MM.1S (cell line): ENCODE measurements at regions not wholly inside any gene's neighbourhood (a gene's known extent, or its start where the extent isn't known, plus 50 kb on each side); places are given as distances from the start of the nearest gene placed in this dataset.

ENCODE experiments used
- EZH2 ChIP-seq: fragments of 300-600 bp; sonication (generic); optimal IDR thresholded peaks from 2 replicates; pipeline ENCODE3; 2017; ENCODE audit warnings: low read depth, mild to moderate bottlenecking, antibody characterized with exemption, low read length, mixed read lengths
- EZH2phosphoT487 ChIP-seq: fragments of 300-600 bp; sonication (generic); IDR thresholded peaks from 2 replicates; pipeline ENCODE4 v1.6.1; 2018; ENCODE audit warnings: antibody characterized with exemption, low read length
- TF ChIP-seq, protein P1 (sequence below): fragments of 300-600 bp; sonication (generic); IDR thresholded peaks from 2 replicates; pipeline ENCODE4 v1.5.1; 2016; ENCODE audit warnings: antibody characterized with exemption, low read length, mixed read lengths

DNA sequence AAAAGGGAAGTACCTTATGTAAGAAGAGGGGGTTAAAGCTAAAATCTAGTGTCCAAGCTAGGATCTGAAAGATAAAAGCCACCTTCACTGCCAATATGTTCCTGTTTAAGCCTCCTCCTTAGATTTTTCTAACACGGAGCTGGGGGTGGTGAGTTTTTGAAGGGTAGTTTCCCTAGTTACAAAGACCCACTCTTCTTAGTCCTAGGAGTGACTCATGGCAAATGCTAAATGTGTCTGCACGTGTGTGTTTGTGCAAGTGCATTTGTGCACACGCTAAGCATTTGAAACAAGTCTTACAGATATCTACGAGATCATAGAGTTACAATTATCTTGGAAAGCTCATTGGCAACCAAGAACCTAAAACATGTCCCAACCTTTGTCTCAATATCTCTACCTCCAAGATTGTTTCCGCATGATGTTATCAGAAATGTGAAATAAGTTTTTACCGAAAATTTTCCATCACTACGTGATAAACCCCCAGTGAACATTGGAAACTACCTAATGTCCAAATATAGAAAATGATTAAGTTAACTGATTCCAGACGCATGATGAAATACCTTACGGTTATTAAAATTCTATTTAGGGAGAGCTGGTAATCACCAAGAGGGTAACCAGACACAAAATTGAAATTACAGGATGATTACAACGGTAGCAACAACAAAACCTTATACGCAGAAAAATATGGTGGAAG, 78.0 kb upstream of the HRH2 start:
- TF ChIP-seq, protein P1, sequence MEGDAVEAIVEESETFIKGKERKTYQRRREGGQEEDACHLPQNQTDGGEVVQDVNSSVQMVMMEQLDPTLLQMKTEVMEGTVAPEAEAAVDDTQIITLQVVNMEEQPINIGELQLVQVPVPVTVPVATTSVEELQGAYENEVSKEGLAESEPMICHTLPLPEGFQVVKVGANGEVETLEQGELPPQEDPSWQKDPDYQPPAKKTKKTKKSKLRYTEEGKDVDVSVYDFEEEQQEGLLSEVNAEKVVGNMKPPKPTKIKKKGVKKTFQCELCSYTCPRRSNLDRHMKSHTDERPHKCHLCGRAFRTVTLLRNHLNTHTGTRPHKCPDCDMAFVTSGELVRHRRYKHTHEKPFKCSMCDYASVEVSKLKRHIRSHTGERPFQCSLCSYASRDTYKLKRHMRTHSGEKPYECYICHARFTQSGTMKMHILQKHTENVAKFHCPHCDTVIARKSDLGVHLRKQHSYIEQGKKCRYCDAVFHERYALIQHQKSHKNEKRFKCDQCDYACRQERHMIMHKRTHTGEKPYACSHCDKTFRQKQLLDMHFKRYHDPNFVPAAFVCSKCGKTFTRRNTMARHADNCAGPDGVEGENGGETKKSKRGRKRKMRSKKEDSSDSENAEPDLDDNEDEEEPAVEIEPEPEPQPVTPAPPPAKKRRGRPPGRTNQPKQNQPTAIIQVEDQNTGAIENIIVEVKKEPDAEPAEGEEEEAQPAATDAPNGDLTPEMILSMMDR: no peak
- TF ChIP-seq EZH2 (no peak), EZH2phosphoT487 (no peak)
